MM.1S (cell line): ENCODE measurements at regions not wholly inside any gene's neighbourhood (a gene's known extent, or its start where the extent isn't known, plus 50 kb on each side); places are given as distances from the start of the nearest gene placed in this dataset.

Experiments used
- EZH2 ChIP-seq: fragments of 300-600 bp; sonication (generic); optimal IDR thresholded peaks from 2 replicates; pipeline ENCODE3; 2017; ENCODE audit warnings: low read depth, mild to moderate bottlenecking, antibody characterized with exemption, low read length, mixed read lengths
- EZH2phosphoT487 ChIP-seq: fragments of 300-600 bp; sonication (generic); IDR thresholded peaks from 2 replicates; pipeline ENCODE4 v1.6.1; 2018; ENCODE audit warnings: antibody characterized with exemption, low read length
- TF ChIP-seq, protein P1 (sequence below): fragments of 300-600 bp; sonication (generic); IDR thresholded peaks from 2 replicates; pipeline ENCODE4 v1.5.1; 2016; ENCODE audit warnings: antibody characterized with exemption, low read length, mixed read lengths

DNA sequence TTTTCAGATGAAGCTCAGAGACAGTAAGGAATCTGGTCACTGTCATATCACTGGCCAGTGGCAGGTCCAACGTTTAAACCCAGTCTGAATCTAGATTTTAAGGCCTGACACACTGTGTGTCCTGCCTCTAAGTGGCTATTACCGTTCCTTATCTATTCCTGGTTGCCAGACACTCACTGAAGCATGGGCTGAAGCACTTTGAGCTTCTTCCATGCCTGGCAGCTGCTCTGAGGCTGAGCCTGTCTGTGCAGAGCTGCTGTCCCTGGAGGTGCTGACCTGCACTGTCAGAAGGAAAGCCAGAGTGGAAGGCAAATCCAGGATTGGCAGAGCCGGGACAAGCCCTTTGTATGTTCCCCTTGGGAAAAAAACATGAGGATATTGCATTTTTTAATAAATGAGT is 109.2 kb upstream of the SLC7A1 start:
- TF ChIP-seq, protein P1, sequence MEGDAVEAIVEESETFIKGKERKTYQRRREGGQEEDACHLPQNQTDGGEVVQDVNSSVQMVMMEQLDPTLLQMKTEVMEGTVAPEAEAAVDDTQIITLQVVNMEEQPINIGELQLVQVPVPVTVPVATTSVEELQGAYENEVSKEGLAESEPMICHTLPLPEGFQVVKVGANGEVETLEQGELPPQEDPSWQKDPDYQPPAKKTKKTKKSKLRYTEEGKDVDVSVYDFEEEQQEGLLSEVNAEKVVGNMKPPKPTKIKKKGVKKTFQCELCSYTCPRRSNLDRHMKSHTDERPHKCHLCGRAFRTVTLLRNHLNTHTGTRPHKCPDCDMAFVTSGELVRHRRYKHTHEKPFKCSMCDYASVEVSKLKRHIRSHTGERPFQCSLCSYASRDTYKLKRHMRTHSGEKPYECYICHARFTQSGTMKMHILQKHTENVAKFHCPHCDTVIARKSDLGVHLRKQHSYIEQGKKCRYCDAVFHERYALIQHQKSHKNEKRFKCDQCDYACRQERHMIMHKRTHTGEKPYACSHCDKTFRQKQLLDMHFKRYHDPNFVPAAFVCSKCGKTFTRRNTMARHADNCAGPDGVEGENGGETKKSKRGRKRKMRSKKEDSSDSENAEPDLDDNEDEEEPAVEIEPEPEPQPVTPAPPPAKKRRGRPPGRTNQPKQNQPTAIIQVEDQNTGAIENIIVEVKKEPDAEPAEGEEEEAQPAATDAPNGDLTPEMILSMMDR, result no peak
- TF ChIP-seq EZH2, result no peak
- TF ChIP-seq EZH2phosphoT487, result no peak
